Testis (tissue), 2 donors: ENCODE measurements at regions not wholly inside any gene's neighbourhood (a gene's known extent, or its start where the extent isn't known, plus 50 kb on each side); places are given as distances from the start of the nearest gene placed in this dataset.

Source experiments
- DNase-seq: peaks from one replicate; pipeline ENCODE4 v3.0.0-alpha.2; 2019
- H3K27ac ChIP-seq, 2 donors: fragments of 200-600 bp; sonication (generic); one replicate each; pipeline ENCODE4 v1.5.1; 2019
- H3K27me3 ChIP-seq: fragments of 200-600 bp; sonication (generic); one replicate; pipeline ENCODE4 v1.5.1; 2019
- H3K36me3 ChIP-seq: fragments of 200-600 bp; sonication (generic); one replicate; pipeline ENCODE4 v1.5.1; 2017; ENCODE audit warnings: low read depth; ENCODE audit errors: missing control alignments
- H3K4me1 ChIP-seq: fragments of 200-600 bp; sonication (generic); one replicate; pipeline ENCODE4 v1.5.1; 2019
- H3K4me3 ChIP-seq, 2 donors: fragments of 200-600 bp; sonication (generic); one replicate each; pipeline ENCODE4 v1.5.1; 2017 to 2019
- H3K9me3 ChIP-seq: fragments of 200-600 bp; sonication (generic); one replicate; pipeline ENCODE4 v1.5.1; 2017
- CTCF ChIP-seq, 3 experiments: fragments of 450-650 bp in 2 of 3; fragments of 200-600 bp in 1 of 3; sonication (generic) in 1 of 3; IDR thresholded peaks; one replicate each; pipeline ENCODE4 v1.5.1; 2016 to 2019; ENCODE audit warnings: antibody characterized with exemption in 3 of 3, mild to moderate bottlenecking in 2 of 3, moderate library complexity in 1 of 3
- POLR2A ChIP-seq: fragments of 450-650 bp; IDR thresholded peaks from one replicate; pipeline ENCODE4 v1.6.1; 2017; ENCODE audit warnings: antibody characterized with exemption, mild to moderate bottlenecking, moderate library complexity
- WGBS, 2 donors: methylation state at CpG; one replicate each; pipeline ENCODE4 v1.1.5; 2018; 5-methylcytosine and 5-hydroxymethylcytosine counted together
- intact Hi-C: fragments of 100-400 bp; cut with DNase I; formaldehyde crosslinking; loops from one replicate; pipeline ENCODE4 v1.15.1; 2023; ENCODE audit warnings: low total_unique reads

- H3K4me3 ChIP-seq, result no peak overlapping the region
- no peaks in the 10 kb centered on the region for H3K4me1 ChIP-seq
- no peaks in the 10 kb centered on the region for H3K27me3 ChIP-seq
- TF ChIP-seq CTCF (IDR thresholded peaks at IDR 0.05) (no peak), POLR2A (no peak)
- intact Hi-C loops, result no loop called here
- 91% methylated on average over 4 of the region's 4 CpGs for WGBS, 2 donors
- no peak overlapping the region for H3K27ac ChIP-seq
- no peak for DNase-seq
- H3K9me3 ChIP-seq, result no peaks in the 10 kb centered on the region
- H3K36me3 ChIP-seq, result no peaks in the 10 kb centered on the region
Measured at GRCh38 chr21:24824209-24824608, 783.1 kb downstream of the MRPL39 start.

GRCh38 chr21:24823247-24823646, 784.0 kb downstream of the MRPL39 start:
- Histone ChIP-seq H3K9me3 (no peaks in the 10 kb centered on the region), H3K27ac (no peak overlapping the region), H3K36me3 (no peaks in the 10 kb centered on the region), H3K4me3 (no peak overlapping the region), H3K4me1 (no peaks in the 10 kb centered on the region), H3K27me3 (no peaks in the 10 kb centered on the region)
- DNase-seq, result no peak
- WGBS, 2 donors, result 85 to 92% methylated on average over 2 of the region's 2 CpGs
- TF ChIP-seq CTCF (IDR thresholded peaks at IDR 0.05) (no peak), POLR2A (no peak)
- intact Hi-C loops, result no loop called here

- no peaks in the 10 kb centered on the region for H3K27me3 ChIP-seq
- no peak for DNase-seq
- H3K9me3 ChIP-seq, result no peaks in the 10 kb centered on the region
- TF ChIP-seq CTCF (IDR thresholded peaks at IDR 0.05) (no peak), POLR2A (no peak)
- 66 to 72% methylated on average over 3 of the region's 3 CpGs for WGBS, 2 donors
- H3K27ac ChIP-seq, result no peak overlapping the region
- intact Hi-C loops, result no loop called here
- no peaks in the 10 kb centered on the region for H3K36me3 ChIP-seq
- no peaks in the 10 kb centered on the region for H3K4me1 ChIP-seq
- H3K4me3 ChIP-seq, result no peak overlapping the region
Measured at GRCh38 chr21:24785033-24785432, 822.2 kb downstream of the MRPL39 start.

- Histone ChIP-seq H3K27ac (no peak overlapping the region), H3K36me3 (no peaks in the 10 kb centered on the region), H3K9me3 (no peaks in the 10 kb centered on the region), H3K27me3 (no peaks in the 10 kb centered on the region), H3K4me1 (no peaks in the 10 kb centered on the region), H3K4me3 (no peak overlapping the region)
- TF ChIP-seq CTCF (IDR thresholded peaks at IDR 0.05), result no peak
- TF ChIP-seq POLR2A, result no peak
- intact Hi-C loops, result no loop called here
- 52 to 66% methylated on average over 2 of the region's 2 CpGs for WGBS, 2 donors
- DNase-seq, result no peak
Measured at GRCh38 chr21:24781146-24781545, 826.1 kb downstream of the MRPL39 start.

GRCh38 chr21:24759348-24760075, 847.8 kb downstream of the MRPL39 start:
- Histone ChIP-seq H3K4me1 (no peaks in the 10 kb centered on the region), H3K9me3 (no peaks in the 10 kb centered on the region), H3K4me3 (no peak overlapping the region), H3K36me3 (no peaks in the 10 kb centered on the region), H3K27ac (no peak overlapping the region), H3K27me3 (no peaks in the 10 kb centered on the region)
- DNase-seq, result no peak
- WGBS, 2 donors, result 85 to 89% methylated on average over 3 of the region's 3 CpGs
- intact Hi-C loops, result no loop called here
- TF ChIP-seq POLR2A (no peak), CTCF (IDR thresholded peaks at IDR 0.05) (no peak)
